K562 (cell line): ENCODE measurements at regions not wholly inside any gene's neighbourhood (a gene's known extent, or its start where the extent isn't known, plus 50 kb on each side); places are given as distances from the start of the nearest gene placed in this dataset.

ENCODE experiments used
- ATAC-seq: fragments of 200-7000 bp; cut with Tn5 transposase; 3 replicates; pipeline ENCODE4 v1.9.1; 2020; ENCODE audit warnings: moderate library complexity
- BruUV-seq: library from RNA; stranded (reverse); fragments of 400-500 nt; replicated peaks from 2 replicates; lab custom pipeline; 2021; lab: Mats Ljungman, UMichigan
- CTCF ChIA-PET: fragments of 300-600 bp; formaldehyde crosslinking; extraction: SDS; loops from one replicate; lab custom pipeline; 2021; ENCODE audit warnings: low intra/inter-chr PET ratio; lab: Yijun Ruan, JAX
- POLR2A ChIA-PET: fragments of 300-600, 350-650 bp; sonication (Branson Sonifier 250); formaldehyde crosslinking; extraction: SDS; loops from one replicate; lab custom pipeline; 2021; ENCODE audit warnings: antibody characterized with exemption, inconsistent platforms; lab: Yijun Ruan, JAX
- DNase-seq, 4 experiments: peaks; one replicate each; pipeline versions ENCODE4 v3.0.0 to v3.0.0-alpha.2; 2011 to 2018; ENCODE audit warnings: low spot score in 3 of 4, mixed read lengths in 3 of 4; ENCODE audit errors: extremely low read depth in 1 of 4
- FAIRE-seq: peaks from 2 replicates; lab custom pipeline; 2011; peaks lifted over from hg19 to GRCh38; lab: Jason Lieb, UNC
- H2AFZ ChIP-seq: 2 replicates; pipeline ENCODE4 v1.6.0; 2011; ENCODE audit warnings: low read depth, low read length, control low read depth, inconsistent platforms
- H3K27ac ChIP-seq: fragments of 200-600 bp; 3 replicates; pipeline ENCODE4 v1.8.0; 2011; ENCODE audit warnings: low read depth, mild to moderate bottlenecking, control low read depth, inconsistent platforms, low read length, moderate library complexity, mixed read lengths; ENCODE audit errors: extremely low read depth
- H3K27me3 ChIP-seq, 2 experiments: fragments of 300-600 bp in 1 of 2; 2 replicates in 1 of 2; 3 replicates in 1 of 2; pipeline versions ENCODE4 v1.6.0 to v1.8.0; 2011; ENCODE audit warnings: inconsistent platforms in 2 of 2, low read length in 2 of 2, mild to moderate bottlenecking in 1 of 2, mixed read lengths in 1 of 2, moderate library complexity in 1 of 2; ENCODE audit not compliant: control insufficient read depth in 2 of 2, insufficient read depth in 2 of 2
- H3K36me3 ChIP-seq: fragments of 300-600 bp; 3 replicates; pipeline ENCODE4 v1.8.0; 2011; ENCODE audit warnings: mild to moderate bottlenecking, low read length, inconsistent platforms; ENCODE audit not compliant: control insufficient read depth, insufficient read depth
- H3K4me1 ChIP-seq, 2 experiments: fragments of 200-600 bp in 1 of 2; replicated peaks in 1 of 2; 2 replicates in 1 of 2; 3 replicates in 1 of 2; pipeline versions ENCODE4 v1.5.1 to v1.8.0; 2011; ENCODE audit warnings: inconsistent platforms in 2 of 2, low read length in 2 of 2, mild to moderate bottlenecking in 1 of 2, mixed read lengths in 1 of 2, moderate library complexity in 1 of 2; ENCODE audit not compliant: control insufficient read depth in 2 of 2, insufficient read depth in 2 of 2
- H3K4me2 ChIP-seq: 2 replicates; pipeline ENCODE4 v1.6.1; 2011; ENCODE audit warnings: low read length, control low read depth, inconsistent platforms, mixed read lengths; ENCODE audit not compliant: insufficient read depth
- H3K4me3 ChIP-seq: fragments of 200-600 bp; sonication (generic), shearing (Covaris generic); 2 replicates; pipeline ENCODE4 v1.5.1; 2016; ENCODE audit warnings: control low read depth, inconsistent platforms
- H3K79me2 ChIP-seq: fragments of 200-600 bp; 3 replicates; pipeline ENCODE4 v1.8.0; 2011; ENCODE audit warnings: low read length, inconsistent platforms; ENCODE audit not compliant: control insufficient read depth, insufficient read depth
- H3K9ac ChIP-seq, 2 experiments: 2 replicates each; pipeline versions ENCODE4 v1.6.0 to v1.6.1; 2011; ENCODE audit warnings: low read depth in 2 of 2, low read length in 2 of 2, control low read depth in 1 of 2, inconsistent platforms in 1 of 2, mild to moderate bottlenecking in 1 of 2, mixed read lengths in 1 of 2; ENCODE audit not compliant: insufficient read depth in 1 of 2
- H3K9me1 ChIP-seq: one replicate; pipeline ENCODE4 v1.6.0; 2011; ENCODE audit warnings: inconsistent platforms, mild to moderate bottlenecking, low read length, moderate library complexity; ENCODE audit not compliant: control insufficient read depth, insufficient read depth
- H3K9me3 ChIP-seq: replicated peaks from 2 replicates; pipeline ENCODE4 v1.5.1; 2011; ENCODE audit warnings: low read depth, low read length, inconsistent platforms; ENCODE audit not compliant: control insufficient read depth, insufficient read depth
- H4K20me1 ChIP-seq: replicated peaks from 2 replicates; pipeline ENCODE4 v1.6.1; 2011; ENCODE audit warnings: low read length, inconsistent platforms, mixed read lengths; ENCODE audit not compliant: control insufficient read depth, insufficient read depth
- ATF2 ChIP-seq: sonication (generic); formaldehyde crosslinking; IDR thresholded peaks from 2 replicates; pipeline ENCODE4 v1.8.1; 2022; ENCODE audit warnings: missing genetic modification reagents
- CHD2 ChIP-seq: IDR thresholded peaks from 2 replicates; pipeline ENCODE4 v1.6.1; 2011; ENCODE audit warnings: low read depth, low read length
- CREB5 ChIP-seq: fragments of 250-450 bp; sonication (Bioruptor Pico); IDR thresholded peaks from 2 replicates; pipeline ENCODE4 v1.5.0; 2020; ENCODE audit warnings: mild to moderate bottlenecking
- HBP1 ChIP-seq: fragments of 450-650 bp; formaldehyde crosslinking; IDR thresholded peaks from 2 replicates; pipeline ENCODE4 v1.4.0; 2022; ENCODE audit warnings: missing genetic modification characterization
- HLTF ChIP-seq: fragments of 450-650 bp; IDR thresholded peaks from 2 replicates; pipeline ENCODE4 v1.6.1; 2016
- MCM2 ChIP-seq: fragments of 450-650 bp; IDR thresholded peaks from 2 replicates; pipeline ENCODE4 v1.6.1; 2017; ENCODE audit warnings: low read depth, mild to moderate bottlenecking
- NR2C2 ChIP-seq, 2 experiments: fragments of 200-800 bp in 1 of 2; sonication (Bioruptor generic) in 1 of 2; sonication (generic) in 1 of 2; formaldehyde crosslinking in 1 of 2; IDR thresholded peaks; 2 replicates each; pipeline versions ENCODE4 v1.6.1 to v1.8.0; 2016 to 2022; ENCODE audit warnings: mild to moderate bottlenecking in 1 of 2, missing compliant biosample characterization in 1 of 2, missing genetic modification characterization in 1 of 2, missing genetic modification reagents in 1 of 2
- SREBF1 ChIP-seq: fragments of 150-350 bp; IDR thresholded peaks from 2 replicates; pipeline ENCODE4 v1.6.1; 2014; ENCODE audit warnings: antibody characterized with exemption, low read depth, low read length, borderline replicate concordance
- ZBTB12 ChIP-seq: fragments of 250-450 bp; sonication (Bioruptor Pico); IDR thresholded peaks from 2 replicates; pipeline ENCODE4 v1.4.0; 2020
- ZNF121 ChIP-seq: sonication (generic); formaldehyde crosslinking; conservative IDR thresholded peaks from 2 replicates; pipeline ENCODE4 v1.8.0; 2022; ENCODE audit warnings: missing genetic modification reagents
- ZNF23 ChIP-seq: fragments of 250-450 bp; sonication (Bioruptor Pico); IDR thresholded peaks from 2 replicates; pipeline ENCODE4 v1.4.0; 2020; ENCODE audit warnings: mild to moderate bottlenecking
- WGBS: fragments of 100-300 bp; shearing (Covaris generic); methylation state at CpG from one replicate; pipeline ENCODE4 v1.1.6; 2016; ENCODE audit warnings: low coverage, mixed read lengths; ENCODE audit not compliant: insufficient coverage; ENCODE audit errors: missing lambda C conversion rate; 5-methylcytosine and 5-hydroxymethylcytosine counted together
- in situ Hi-C: fragments of 300-500 bp; cut with MboI; formaldehyde crosslinking; loops from 4 replicates; pipeline ENCODE4 v1.15.0; 2018; ENCODE audit warnings: inconsistent platforms, mixed read lengths
- intact Hi-C: fragments of 100-400 bp; cut with micrococcal nuclease; formaldehyde crosslinking; loops from 2 replicates; pipeline ENCODE4 v1.14.2; 2022

- FAIRE-seq (no peak), ATAC-seq (no peak), DNase-seq (no peak)
- Histone ChIP-seq H3K4me3 (no peak overlapping the region), H2AFZ (no peak overlapping the region), H3K79me2 (no peaks in the 10 kb centered on the region), H3K4me1 (no peaks in the 10 kb centered on the region), H3K27ac (no peak overlapping the region), H3K36me3 (no peaks in the 10 kb centered on the region), H3K9ac (no peak overlapping the region), H3K27me3 (no peaks in the 10 kb centered on the region), H3K4me2 (no peak overlapping the region), H4K20me1 (no peaks in the 10 kb centered on the region), H3K9me1 (no peaks in the 10 kb centered on the region), H3K9me3 (peaks cover 2% of the 10 kb centered on the region; the same call in 1 of the 2 replicates)
- no peak for TF ChIP-seq CHD2
- no peak for TF ChIP-seq ZBTB12 (CRISPR knock-in tag)
- TF ChIP-seq CREB5 (CRISPR knock-in tag) = no peak
- no peak for TF ChIP-seq HBP1 (CRISPR knock-in tag)
- no peak for TF ChIP-seq ZNF121 (CRISPR knock-in tag)
- TF ChIP-seq NR2C2 (CRISPR knock-in tag; IDR thresholded peaks at IDR 0.05) = no peak
- TF ChIP-seq NR2C2 (tag; IDR thresholded peaks at IDR 0.05) = no peak
- no peak for TF ChIP-seq SREBF1
- TF ChIP-seq HLTF = no peak
- TF ChIP-seq MCM2 = no peak
- TF ChIP-seq ZNF23 (CRISPR knock-in tag) = no peak
- no peak for TF ChIP-seq ATF2 (CRISPR knock-in tag)
- in situ Hi-C loops = no loop called here
- no TSS peak for BruUV-seq
- 0% methylated on average over 3 of the region's 3 CpGs for WGBS
- CTCF ChIA-PET = no interaction called here
- POLR2A ChIA-PET = no interaction called here
- intact Hi-C loops = no loop called here
Measured at GRCh38 chr2:142463047-142463446, 332.2 kb upstream of the LRP1B start.
